ENCODE measurements at regions not wholly inside any gene's neighbourhood (a gene's known extent, or its start where the extent isn't known, plus 50 kb on each side); places are given as distances from the start of the nearest gene placed in this dataset.

DNA sequence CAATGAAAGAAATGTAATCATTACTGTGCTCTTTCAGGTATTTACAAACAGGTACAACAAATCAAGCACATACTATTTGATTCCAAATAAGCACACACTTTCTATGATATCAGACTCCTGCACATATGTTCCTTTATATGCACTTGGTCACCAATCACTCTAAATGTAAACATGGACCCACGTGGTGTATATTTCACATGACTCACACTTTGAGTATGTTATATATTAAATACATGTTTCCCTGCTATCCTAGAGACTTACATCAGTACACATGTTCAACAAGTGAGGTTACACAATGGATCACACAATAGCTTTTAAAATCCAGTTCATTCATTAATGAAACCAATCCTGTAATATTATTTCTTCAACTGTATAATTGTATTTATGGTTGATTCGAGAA, 683.5 kb downstream of the NR2F2 start:
- Histone ChIP-seq H3K9me2 (replicated peaks; ENCODE audit: control insufficient read depth, low read length) (no peaks in the 10 kb centered on the region), H3K4me2 (ENCODE audit: low read length) (no peak overlapping the region), H4K20me1 (ENCODE audit: control insufficient read depth, insufficient read depth, low read depth, low read length) (no peaks in the 10 kb centered on the region), H3K4me3 (ENCODE audit: low read length) (no peak overlapping the region), H3K9me3 (ENCODE audit: control insufficient read depth, insufficient read depth, low read length) (no peaks in the 10 kb centered on the region), H3K79me2 (ENCODE audit: control insufficient read depth, low read length) (no peaks in the 10 kb centered on the region), H3K36me3 (ENCODE audit: control insufficient read depth, low read length) (no peaks in the 10 kb centered on the region), H3K27me3 (ENCODE audit: control insufficient read depth, low read length) (no peaks in the 10 kb centered on the region), H3F3A (ENCODE audit: control insufficient read depth, insufficient read depth) (no peaks in the 10 kb centered on the region), H3K4me1 (ENCODE audit: control insufficient read depth, low read length) (no peaks in the 10 kb centered on the region), H3K27ac (ENCODE audit: low read depth, low read length) (no peak overlapping the region)
- TF ChIP-seq, protein P1, sequence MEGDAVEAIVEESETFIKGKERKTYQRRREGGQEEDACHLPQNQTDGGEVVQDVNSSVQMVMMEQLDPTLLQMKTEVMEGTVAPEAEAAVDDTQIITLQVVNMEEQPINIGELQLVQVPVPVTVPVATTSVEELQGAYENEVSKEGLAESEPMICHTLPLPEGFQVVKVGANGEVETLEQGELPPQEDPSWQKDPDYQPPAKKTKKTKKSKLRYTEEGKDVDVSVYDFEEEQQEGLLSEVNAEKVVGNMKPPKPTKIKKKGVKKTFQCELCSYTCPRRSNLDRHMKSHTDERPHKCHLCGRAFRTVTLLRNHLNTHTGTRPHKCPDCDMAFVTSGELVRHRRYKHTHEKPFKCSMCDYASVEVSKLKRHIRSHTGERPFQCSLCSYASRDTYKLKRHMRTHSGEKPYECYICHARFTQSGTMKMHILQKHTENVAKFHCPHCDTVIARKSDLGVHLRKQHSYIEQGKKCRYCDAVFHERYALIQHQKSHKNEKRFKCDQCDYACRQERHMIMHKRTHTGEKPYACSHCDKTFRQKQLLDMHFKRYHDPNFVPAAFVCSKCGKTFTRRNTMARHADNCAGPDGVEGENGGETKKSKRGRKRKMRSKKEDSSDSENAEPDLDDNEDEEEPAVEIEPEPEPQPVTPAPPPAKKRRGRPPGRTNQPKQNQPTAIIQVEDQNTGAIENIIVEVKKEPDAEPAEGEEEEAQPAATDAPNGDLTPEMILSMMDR (IDR thresholded peaks at IDR 0.05; ENCODE audit: low read depth, low read length, poor library complexity, severe bottlenecking): no peak
- TF ChIP-seq EZH2phosphoT487 (IDR thresholded peaks at IDR 0.05; ENCODE audit: borderline replicate concordance, low read length): no peak

GRCh38 chr15:97023488-97023844, 693.0 kb downstream of the NR2F2 start:
- H3K4me2 ChIP-seq (ENCODE audit: low read length): no peak overlapping the region
- no peak overlapping the region for H3K27ac ChIP-seq (ENCODE audit: low read depth, low read length)
- H3K79me2 ChIP-seq (ENCODE audit: control insufficient read depth, low read length): no peaks in the 10 kb centered on the region
- no peaks in the 10 kb centered on the region for H3K4me1 ChIP-seq (ENCODE audit: control insufficient read depth, low read length)
- H3K27me3 ChIP-seq (ENCODE audit: control insufficient read depth, low read length): no peaks in the 10 kb centered on the region
- no peaks in the 10 kb centered on the region for H3K36me3 ChIP-seq (ENCODE audit: control insufficient read depth, low read length)
- no peak overlapping the region for H3K4me3 ChIP-seq (ENCODE audit: low read length)
- H4K20me1 ChIP-seq (ENCODE audit: control insufficient read depth, insufficient read depth, low read depth, low read length): no peaks in the 10 kb centered on the region
- no peaks in the 10 kb centered on the region for H3K9me2 ChIP-seq (replicated peaks; ENCODE audit: control insufficient read depth, low read length)
- no peaks in the 10 kb centered on the region for H3K9me3 ChIP-seq (ENCODE audit: control insufficient read depth, insufficient read depth, low read length)
- no peaks in the 10 kb centered on the region for H3F3A ChIP-seq (ENCODE audit: control insufficient read depth, insufficient read depth)
- no peak for TF ChIP-seq EZH2phosphoT487 (IDR thresholded peaks at IDR 0.05; ENCODE audit: borderline replicate concordance, low read length)
- TF ChIP-seq, protein P1 (IDR thresholded peaks at IDR 0.05; ENCODE audit: low read depth, low read length, poor library complexity, severe bottlenecking): no peak

DNA sequence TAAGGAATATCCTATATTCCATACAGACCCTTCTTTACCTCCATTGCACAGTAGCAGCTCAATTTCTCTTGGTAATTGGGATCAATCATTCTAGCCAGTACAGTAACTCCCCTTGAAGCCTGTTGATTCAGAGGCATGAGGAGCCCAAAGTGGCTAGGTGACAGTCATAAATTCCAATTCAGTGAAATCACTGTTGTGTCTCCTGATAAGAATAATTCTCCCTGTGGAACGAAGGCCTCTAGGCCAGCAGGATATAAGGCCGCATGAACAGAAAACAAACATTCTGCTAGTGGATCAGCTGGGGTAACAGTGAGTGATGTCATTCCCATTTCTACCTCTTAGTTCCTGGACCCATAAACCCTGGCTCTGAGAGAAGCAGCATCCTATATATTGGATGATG, 696.3 kb downstream of the NR2F2 start:
- Histone ChIP-seq H3K4me1 (ENCODE audit: control insufficient read depth, low read length) (no peaks in the 10 kb centered on the region), H3K9me3 (ENCODE audit: control insufficient read depth, insufficient read depth, low read length) (no peaks in the 10 kb centered on the region), H3K27me3 (ENCODE audit: control insufficient read depth, low read length) (no peaks in the 10 kb centered on the region), H3K27ac (ENCODE audit: low read depth, low read length) (no peak overlapping the region), H3K79me2 (ENCODE audit: control insufficient read depth, low read length) (no peaks in the 10 kb centered on the region), H3K4me2 (ENCODE audit: low read length) (no peak overlapping the region), H3K36me3 (ENCODE audit: control insufficient read depth, low read length) (no peaks in the 10 kb centered on the region), H3F3A (ENCODE audit: control insufficient read depth, insufficient read depth) (no peaks in the 10 kb centered on the region), H3K9me2 (replicated peaks; ENCODE audit: control insufficient read depth, low read length) (no peaks in the 10 kb centered on the region), H3K4me3 (ENCODE audit: low read length) (no peak overlapping the region), H4K20me1 (ENCODE audit: control insufficient read depth, insufficient read depth, low read depth, low read length) (no peaks in the 10 kb centered on the region)
- no peak for TF ChIP-seq EZH2phosphoT487 (IDR thresholded peaks at IDR 0.05; ENCODE audit: borderline replicate concordance, low read length)
- TF ChIP-seq, protein P1 (IDR thresholded peaks at IDR 0.05; ENCODE audit: low read depth, low read length, poor library complexity, severe bottlenecking): no peak

DNA sequence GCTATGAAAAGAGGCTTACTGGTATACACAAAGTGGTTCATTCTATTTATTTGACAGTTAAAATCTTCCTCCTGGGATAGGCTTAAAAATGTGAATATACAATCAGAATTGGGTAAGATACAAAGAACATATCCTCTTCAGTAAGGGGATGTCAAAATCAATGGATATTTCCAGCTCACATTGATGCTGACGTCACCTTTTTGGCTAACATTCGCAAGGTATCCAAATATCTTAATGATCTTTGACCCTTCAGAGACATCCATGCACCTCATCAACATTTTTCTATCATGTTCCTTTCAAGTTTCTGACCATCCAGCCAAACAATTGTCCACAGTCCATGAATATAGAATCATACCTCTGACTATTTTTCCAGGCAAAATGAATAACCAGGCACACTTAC, 697.3 kb downstream of the NR2F2 start:
- Histone ChIP-seq H4K20me1 (ENCODE audit: control insufficient read depth, insufficient read depth, low read depth, low read length) (no peaks in the 10 kb centered on the region), H3K79me2 (ENCODE audit: control insufficient read depth, low read length) (no peaks in the 10 kb centered on the region), H3K36me3 (ENCODE audit: control insufficient read depth, low read length) (no peaks in the 10 kb centered on the region), H3K27ac (ENCODE audit: low read depth, low read length) (no peak overlapping the region), H3K27me3 (ENCODE audit: control insufficient read depth, low read length) (no peaks in the 10 kb centered on the region), H3K4me3 (ENCODE audit: low read length) (no peak overlapping the region), H3F3A (ENCODE audit: control insufficient read depth, insufficient read depth) (no peaks in the 10 kb centered on the region), H3K9me3 (ENCODE audit: control insufficient read depth, insufficient read depth, low read length) (no peaks in the 10 kb centered on the region), H3K4me1 (ENCODE audit: control insufficient read depth, low read length) (no peaks in the 10 kb centered on the region), H3K4me2 (ENCODE audit: low read length) (no peak overlapping the region), H3K9me2 (replicated peaks; ENCODE audit: control insufficient read depth, low read length) (no peaks in the 10 kb centered on the region)
- TF ChIP-seq EZH2phosphoT487 (IDR thresholded peaks at IDR 0.05; ENCODE audit: borderline replicate concordance, low read length): no peak
- TF ChIP-seq, protein P1 (IDR thresholded peaks at IDR 0.05; ENCODE audit: low read depth, low read length, poor library complexity, severe bottlenecking): no peak
